ENCODE measurements at regions not wholly inside any gene's neighbourhood (a gene's known extent, or its start where the extent isn't known, plus 50 kb on each side); places are given as distances from the start of the nearest gene placed in this dataset.
"Not testable (repeated sequence)": the region's sequence is repeated elsewhere in the genome, so short reads cannot be mapped to it uniquely, and the experiment has no call there.

DNA sequence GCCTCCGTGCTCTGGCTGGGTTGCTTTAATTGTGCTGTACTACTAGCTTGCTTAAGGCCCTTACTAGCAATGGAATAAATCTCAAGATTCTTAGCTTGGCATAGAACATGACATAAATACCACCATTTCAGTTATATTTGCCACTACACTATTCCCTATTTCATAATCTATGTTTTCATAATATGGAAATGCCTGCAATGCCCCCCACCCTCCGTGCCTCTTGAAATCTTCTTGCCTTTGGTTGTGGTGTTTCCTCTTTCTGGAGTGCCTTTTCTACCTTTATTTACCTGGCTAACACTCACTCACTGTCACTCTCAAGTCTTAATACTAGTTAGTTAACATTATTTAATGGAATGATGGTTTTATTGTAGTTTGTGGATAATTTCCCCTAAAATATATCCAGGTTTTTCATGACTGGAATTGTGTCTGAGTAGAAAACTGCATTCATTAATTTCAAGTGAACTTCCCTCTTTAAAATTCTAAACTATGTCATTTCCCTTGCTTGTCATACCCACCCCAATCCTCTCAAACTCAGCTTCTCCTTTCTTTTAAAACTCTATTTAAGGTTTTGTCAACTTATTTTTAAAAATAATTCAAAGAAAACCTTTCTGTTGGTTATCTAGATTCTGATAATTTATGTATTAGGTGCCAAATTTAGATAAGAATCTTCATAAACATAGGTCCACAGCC, 521.7 kb upstream of the DAB2 start:
- no peak for DNase-seq

DNA sequence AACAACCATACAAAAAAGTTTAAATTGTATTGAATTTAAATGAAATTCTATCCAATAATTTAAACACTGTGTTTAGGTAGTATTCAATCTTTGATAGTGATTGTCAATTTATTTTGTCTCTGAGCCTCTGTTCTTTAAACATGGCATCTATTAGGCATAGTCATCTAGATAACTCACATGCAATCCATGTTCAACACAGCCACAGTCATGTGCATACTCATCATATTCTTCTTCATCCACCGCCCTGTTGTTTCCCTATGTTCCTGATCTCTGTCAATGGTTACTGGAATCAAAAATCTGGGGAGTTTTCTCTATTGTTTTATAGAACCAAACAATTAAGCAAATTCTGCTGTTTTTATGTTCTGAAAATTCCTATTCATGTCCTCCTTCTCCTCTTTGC, 521.1 kb upstream of the DAB2 start:
- DNase-seq = no peak

DNA sequence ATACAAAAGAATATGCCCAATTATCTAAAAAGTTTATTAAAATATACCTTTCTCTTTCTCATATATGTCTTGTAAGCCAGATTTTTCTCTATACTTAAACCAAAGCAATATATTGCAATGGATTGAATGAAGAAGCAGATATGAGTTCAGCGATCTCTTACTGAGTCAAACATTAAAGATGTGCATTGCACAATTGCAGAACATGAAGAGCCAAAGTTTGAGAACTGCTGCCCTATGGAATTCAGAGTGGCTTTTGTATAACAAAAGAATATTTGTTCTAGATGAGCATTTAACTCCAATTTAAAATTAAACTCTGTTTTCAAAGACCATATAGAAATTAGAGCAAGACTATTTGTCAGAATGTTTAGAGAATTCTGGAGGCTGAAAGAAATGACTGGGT, 519.0 kb upstream of the DAB2 start:
- no peak for DNase-seq

DNA sequence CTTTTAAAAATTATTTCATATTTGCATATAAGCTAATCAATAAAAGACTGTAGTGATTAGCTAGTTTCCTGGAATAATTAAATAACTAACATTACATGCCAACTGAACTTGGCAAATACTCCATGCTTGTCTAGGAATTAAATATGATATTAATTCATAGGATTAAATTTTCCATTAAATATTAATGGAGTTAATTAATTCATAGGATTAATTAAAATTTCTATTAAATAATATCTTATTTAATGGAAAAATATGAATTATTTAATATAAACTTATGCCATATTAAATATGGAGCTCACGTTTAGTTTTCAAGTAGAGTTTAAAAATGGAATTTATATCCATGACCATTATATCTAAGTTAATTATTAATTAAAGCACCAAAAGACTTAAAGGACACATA, 517.8 kb upstream of the DAB2 start:
- DNase-seq = no peak

DNA sequence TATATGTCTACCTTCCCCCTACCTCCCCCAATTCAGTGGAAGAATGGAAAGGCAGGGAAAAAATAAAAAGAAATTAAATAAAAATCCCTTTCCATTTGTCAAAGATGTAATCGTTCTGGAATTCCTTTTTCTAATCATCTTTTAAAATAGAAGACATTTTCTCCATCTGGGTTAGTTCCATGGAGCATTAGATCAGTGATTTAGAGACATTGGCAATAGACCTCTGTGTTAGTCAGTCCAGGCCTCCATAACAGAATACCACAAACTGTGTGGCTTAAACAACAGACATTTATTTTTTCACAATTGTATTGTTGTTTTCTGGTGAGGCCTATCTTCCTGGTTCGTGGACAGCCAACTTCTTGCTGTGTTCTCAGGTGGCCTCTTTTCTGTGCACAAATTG, 516.6 kb upstream of the DAB2 start:
- DNase-seq = no peak

DNA sequence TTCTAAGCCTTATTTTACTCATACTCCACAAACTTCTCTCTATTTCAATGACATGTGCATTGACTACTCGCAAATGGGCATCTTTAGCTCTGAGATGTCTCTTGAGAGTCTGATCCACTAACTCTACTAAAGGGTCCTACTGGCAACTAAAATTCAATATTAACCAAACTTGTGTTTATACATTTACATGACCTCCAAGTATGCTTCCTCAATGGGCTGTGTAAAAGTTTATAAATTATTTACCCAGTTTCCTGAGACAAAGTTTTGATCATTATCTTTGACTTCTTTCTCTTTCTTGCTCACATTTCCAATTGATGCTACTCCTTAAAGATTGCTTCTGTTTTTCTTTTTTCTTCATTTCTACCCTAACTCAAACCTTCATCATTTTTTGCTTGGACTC, 510.1 kb upstream of the DAB2 start:
- DNase-seq = no peak

DNA sequence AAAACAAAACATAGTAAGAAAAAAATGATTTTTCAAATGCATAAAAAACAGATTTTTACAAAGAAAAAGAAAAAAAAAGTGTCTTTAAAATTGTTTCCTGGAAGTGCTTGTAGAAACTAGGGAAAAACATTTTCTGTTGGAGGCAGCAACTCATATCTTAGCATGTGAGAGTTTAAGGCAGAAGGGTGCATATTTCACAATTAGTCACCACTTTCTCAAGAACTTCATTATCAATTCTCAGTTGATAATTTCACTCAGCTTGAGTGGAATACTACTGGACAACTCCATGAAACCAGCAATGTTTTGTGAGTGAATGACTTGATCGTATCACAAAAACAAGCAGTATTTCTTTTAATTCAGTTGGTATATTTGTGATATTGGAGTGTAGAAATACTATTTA, 508.3 kb upstream of the DAB2 start:
- no peak for DNase-seq

DNA sequence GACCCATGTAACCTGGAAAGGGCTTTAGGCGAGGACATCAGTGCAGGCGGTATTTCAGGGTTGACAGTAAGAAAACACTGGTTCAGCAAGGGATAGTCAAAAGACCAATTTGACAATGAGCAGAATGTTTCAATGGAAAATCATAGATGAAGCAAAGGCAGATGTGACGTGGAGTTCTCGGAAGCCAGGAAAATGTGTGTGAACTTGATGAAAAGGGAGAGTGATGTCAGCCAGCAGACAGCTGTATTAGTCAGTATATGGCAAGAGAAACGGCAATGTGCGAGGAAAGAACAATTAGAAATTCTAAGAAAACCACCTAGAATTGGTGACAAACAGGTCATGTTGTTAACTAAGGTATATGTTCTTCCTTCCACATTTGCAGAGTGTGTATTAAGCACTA, 503.9 kb upstream of the DAB2 start:
- no peak for DNase-seq

DNA sequence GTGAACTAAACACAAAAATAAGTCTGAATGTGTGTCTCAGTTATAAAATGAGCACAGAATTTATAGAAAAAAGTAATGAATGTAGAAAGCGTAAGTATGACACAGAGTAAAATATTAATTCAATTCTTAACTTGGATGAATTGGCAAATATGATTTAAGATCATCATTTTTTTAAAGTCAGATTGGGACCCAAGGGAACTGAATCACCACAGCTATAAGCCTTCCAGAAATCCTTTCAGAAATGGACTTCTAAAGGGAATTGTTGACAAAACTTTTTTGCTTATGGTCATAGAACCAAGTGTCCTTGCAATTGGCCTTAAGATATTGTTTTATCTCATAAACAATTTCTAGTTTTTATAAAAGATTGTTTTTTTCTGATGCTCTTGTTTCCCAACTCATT, 495.1 kb upstream of the DAB2 start:
- DNase-seq = no peak

DNA sequence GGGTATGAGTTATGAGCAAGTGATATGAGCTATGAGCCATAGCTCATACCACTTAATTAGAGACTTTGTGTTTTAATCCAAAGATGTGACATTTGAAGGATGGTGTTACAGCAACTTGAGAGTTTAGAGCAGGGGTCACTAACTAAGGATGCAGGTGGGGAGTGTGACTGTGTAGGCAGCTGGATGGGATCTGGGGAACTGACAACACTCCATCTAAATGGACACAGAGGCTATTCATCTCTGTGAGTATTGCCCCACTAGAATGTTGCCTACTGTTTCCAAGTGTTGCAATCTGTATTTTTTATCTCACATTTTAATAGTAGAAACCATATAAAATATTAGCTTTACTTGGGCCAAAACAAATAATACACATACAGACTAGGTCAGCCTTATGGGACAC, 488.1 kb upstream of the DAB2 start:
- no peak for DNase-seq

DNA sequence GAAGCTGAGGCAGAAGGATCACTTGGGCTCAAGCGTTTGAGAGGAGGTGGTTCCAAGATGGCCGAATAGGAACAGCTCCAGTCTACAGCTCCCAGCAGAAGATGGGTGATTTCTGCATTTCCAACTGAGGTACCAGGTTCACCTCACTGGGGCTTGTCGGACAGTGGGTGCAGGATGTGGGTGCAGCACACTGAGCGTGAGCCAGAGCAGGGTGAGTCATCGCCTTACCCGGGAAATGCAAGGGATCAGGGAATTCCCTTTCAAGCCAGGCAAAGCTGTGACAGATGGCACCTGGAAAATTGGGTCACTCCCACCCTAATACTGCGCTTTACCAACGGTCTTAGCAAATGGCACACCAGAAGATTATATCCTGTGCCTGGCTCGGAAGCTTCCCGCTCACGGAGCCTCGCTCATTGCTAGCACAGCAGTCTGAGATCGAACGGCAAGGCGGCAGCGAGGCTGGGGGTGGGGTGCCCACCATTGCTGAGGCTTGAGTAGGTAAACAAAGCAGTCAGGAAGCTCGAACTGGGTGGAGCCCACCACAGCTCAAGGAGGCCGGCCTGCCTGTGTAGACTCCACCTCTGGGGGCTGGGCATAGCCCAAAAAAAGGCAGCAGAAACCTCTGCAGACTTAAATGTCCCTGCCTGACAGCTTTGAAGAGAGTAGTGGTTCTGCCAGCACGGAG, 482.6 kb upstream of the DAB2 start:
- DNase-seq = not testable (repeated sequence)

DNA sequence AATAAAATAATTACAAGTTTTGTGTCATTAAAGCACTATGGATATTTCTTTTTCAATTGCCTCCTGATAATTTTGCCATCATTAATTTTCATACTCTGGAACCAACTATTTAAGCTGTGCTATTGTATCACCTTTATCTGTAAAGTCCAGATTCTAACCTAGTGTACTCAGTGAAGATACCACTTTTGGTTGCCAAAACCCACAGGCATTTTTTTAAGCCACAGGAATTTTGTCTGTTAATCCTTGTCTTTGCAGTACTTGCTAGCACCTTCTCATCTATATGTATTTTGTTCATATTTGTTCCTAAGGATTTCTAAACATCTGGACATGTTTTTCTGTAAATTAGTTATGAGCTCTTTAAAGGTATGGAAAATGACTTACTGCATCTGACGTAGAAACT, 481.4 kb upstream of the DAB2 start:
- no peak for DNase-seq

DNA sequence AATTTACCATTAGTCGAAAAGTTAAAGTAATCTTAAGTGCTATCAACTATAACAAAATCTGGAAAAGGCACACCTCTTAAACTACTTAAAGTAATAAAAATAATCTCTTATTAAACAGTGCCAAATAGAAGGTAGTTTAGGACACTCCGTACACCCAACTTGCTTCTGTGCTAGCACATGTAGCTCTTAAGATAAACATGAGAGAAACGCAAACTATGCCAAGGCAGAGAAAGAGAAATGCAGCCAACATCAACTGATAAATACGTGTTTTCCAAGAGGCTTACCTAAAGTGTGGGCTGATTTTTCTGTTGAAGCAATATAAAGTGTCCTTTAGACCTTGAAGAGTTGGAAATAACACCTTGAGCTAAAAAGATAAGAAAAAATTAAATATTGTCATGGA, 480.6 kb upstream of the DAB2 start:
- DNase-seq = no peak

DNA sequence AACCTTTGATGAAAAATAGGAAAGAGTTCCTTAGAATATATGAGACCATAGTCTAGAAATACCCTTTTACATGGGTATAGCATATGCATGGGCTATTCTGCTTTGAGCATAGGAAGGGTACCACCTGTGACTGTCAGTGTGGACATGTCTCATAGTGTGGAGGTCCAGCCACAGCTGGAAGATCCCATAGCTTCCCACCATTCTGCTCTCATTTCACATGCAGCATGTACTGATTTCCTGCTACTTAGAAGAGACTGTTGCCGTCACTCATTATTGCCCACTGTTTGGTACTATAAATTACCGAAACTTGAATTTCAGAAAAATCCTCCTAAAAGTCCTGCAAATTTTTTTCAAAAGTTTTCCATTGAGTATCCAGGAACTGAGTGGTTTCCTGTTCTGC, 477.8 kb upstream of the DAB2 start:
- no peak for DNase-seq

DNA sequence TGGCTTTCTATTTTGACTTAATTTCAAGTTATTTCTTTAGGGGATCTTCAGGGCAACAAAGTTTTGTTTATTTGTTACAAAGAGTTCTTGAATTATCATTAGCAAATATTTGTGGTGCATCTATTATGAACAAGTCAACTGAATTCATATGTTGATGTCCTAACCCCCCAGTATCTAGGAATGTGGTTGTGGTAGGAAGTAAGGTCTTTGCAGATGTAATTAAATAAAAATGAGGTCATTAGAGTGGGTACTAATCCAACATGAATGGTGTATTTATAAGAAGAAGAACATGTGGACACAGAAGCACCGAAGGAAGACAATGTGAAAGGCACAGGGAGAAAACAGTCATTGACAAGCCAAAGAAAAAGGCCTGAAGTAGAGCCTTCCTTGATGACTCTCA, 474.0 kb upstream of the DAB2 start:
- DNase-seq = no peak

DNA sequence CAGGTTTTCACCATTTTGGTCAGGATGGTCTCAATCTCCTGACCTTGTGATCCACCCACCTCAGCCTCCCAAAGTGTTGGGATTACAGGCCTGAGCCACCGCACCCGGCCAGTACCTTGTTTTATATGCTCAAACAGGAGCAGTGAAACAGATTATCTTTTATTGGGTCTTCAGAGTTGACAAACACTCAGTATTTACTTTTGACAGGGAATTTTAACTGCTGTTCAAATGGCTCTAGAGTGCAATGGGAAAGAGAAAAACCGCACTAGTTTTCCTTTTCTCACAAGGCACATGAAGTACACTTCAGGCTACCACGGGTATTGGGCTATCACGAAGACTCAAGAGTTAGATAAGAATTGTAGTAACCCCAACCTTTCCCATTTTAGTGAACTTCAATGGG, 471.9 kb upstream of the DAB2 start:
- no peak for DNase-seq

DNA sequence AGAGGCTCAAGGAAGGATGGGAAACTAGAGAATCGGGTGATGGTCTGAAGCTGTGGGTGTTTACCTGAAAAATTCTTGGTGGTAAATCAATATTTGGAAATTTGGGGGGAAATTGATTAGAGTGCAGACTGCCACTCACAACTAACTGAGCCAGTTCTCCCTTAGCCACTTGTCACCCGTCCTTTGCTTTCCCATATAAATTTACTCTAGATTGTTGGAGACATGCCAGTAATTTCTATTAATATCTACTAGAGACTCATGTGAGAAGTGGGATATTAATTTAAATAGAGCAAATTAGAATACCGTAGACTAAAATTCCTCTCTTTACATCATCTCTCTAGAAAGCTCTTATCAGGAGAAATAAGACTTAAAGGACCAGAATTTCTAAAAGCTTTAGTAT, 471.3 kb upstream of the DAB2 start:
- no peak for DNase-seq

DNA sequence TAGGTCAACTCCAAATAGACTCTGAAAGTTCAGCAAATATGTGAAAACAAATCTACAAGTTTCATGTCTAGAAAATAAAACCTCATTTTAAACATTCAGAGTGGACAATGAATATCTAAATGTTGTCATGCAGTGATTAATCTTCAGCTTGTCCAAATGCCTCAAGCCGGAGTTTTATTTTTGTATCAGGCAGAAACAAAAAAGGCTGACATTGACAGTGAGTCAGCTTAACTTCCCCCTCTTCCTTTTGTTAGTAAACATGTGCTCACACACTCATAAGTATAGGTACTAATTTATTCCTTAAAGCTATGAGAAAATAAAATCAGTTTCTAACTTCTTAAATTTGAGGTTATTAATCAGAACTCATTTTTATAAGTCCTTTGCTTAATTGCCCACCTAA, 467.9 kb upstream of the DAB2 start:
- no peak for DNase-seq

DNA sequence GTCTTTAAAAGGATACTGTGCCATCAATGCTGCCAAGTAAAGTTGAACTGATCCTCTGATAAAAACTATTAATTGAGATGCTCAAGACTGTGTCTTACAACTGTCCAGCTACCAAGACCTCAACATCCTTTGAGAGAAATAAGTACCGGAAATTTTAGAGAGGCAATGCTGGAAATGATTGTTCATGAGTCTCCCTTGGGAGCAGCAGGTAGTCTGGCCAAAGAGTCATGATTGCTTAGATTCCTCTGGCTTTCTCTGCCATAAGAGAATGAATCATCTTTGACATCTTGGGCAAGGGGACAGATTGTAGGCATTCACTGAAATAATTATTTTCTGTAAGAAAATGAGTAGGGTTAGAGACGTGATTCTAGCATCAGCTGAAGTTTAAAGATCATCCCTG, 466.6 kb upstream of the DAB2 start:
- DNase-seq = no peak

DNA sequence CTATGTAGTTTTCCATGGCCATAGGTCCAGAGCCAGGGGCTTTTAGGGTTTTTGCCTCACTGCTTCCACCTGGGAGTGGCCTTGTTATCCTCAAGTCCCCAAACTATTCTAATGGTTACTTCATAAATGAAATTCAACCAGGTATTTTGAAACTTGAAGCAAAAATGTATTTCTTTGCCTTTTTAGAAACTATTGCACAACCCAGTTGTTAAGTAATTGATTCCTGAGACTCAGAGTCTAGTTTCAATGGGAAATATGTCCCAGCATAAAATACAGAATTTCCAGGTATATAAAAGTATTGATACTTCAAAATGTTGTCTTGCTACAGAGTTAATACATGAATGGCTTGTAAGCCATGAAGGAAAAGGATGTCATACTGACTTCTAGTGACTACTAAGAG, 456.2 kb upstream of the DAB2 start:
- no peak for DNase-seq

DNA sequence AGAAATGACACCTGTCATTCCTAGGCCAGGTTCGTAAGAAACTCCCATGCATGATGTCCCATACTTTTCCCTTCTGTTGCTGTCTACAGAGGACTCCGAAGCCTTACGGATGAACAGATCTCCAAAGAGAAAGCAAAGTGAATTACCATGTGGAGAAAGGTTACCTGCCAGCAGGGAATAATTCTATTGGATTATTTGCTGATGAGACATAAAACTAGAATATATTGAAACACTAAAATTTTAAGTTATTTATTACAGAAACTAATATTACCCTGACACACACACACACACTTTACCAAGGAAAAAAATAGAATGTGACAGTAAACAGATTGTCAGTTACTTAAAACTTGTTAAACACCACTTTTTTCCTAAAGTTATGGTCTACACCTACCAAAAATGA, 452.7 kb upstream of the DAB2 start:
- DNase-seq = no peak

DNA sequence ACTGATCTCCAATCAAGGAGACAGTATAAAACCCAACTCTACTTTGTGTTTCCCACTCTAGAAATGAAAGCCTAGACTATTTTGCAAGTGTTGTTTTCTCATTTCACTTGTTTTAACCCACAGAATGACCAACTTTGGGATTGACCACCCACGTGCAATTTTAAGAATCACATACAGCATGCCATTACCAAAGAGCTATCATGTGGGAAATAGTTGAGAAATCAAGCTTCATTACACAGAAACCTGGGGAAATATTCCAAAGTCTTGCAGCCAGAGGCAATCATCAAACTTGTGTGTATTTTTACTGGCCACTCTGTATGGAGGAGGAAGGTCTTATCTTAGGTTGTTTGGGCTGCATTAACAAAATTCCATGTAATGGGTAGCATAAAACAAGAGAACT, 451.4 kb upstream of the DAB2 start:
- DNase-seq = no peak

DNA sequence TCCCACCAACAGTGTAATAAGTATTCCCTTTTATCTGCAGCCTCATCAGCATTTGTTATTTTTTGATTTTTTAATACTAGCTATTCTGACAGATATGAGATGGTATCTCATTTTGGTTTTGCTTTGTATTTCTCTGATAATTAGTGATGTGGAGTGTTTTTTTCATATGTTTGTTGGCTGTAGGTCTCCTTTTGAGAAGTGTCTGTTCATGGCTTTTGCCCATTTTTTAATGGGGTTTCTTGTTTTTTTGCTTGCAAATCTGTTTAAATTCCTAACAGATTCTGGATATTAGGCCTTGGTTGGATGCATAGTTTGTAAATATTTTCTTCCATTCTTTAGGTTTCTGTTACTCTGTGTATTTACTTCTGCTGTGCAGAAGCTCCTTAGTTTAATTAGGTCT, 445.4 kb upstream of the DAB2 start:
- DNase-seq = no peak

DNA sequence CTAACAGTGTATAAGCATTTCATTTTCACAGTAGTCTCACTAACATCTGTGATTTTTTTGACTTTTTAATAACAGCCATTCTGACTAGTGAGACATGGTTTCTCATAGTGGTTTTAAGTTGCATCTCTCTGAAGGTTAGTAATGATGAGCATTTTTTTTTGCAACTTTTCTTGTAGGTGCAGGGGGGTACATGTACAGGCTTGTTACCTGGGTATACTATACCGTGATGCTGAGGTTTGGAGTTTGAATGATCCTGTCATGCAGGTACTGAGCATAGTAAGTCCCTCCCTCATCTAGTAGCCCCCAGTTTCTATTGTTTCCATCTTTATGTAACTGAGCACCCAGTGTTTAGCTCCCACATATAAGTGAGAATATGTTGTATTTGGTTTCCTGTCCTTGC, 444.6 kb upstream of the DAB2 start:
- no peak for DNase-seq

DNA sequence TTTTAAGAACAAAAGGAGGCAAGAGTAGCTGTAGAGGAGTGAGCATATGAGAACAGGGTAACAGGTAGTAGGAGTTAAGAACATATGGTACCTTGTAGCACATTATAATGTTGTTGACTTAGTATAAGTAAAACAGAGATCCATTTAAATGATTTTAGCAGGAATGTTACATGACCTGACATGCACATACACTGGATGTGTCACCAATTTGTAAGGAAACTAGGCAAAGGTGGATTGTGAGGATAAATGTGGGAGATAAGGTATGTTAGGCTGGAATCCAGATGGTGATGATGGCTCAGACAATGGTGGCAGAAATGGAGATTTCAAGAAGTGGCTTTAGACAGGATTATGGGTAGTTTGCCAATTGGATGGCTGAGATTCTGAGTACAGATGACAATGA, 443.1 kb upstream of the DAB2 start:
- DNase-seq = no peak
